Kidney glomerular epithelial cell (primary cell): ENCODE measurements at regions not wholly inside any gene's neighbourhood (a gene's known extent, or its start where the extent isn't known, plus 50 kb on each side); places are given as distances from the start of the nearest gene placed in this dataset.

Experiments
- DNase-seq: peaks from one replicate; lab custom pipeline; 2025; lab: John Stamatoyannopoulos, UW

DNA sequence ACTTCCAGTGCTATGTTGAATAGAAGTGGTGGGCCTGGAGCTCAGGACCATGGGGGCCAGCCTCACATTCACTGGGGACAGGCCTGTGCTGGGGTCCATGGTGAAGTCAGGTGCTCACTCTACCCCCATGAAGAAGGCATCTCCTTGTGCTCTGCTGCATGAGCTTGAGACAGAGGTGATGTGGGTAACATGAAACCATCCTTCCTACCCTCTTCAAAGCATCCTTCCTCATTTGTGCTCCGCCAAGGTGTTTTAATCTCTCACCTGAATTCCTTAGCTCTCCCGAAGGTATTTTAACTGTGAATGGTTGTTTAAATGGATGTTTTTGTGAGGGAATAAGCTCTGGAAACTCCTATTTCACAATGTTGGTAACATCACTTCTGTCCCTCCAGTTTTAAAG, 209.6 kb upstream of the PCSK2 start:
- no peak for DNase-seq

GRCh38 chr20:17021481-17021880, 205.4 kb upstream of the PCSK2 start:
- DNase-seq: no peak

- DNase-seq: no peak
Observed at GRCh38 chr20:17023036-17023435, 203.8 kb upstream of the PCSK2 start.

GRCh38 chr20:17023806-17024205, 203.0 kb upstream of the PCSK2 start:
- no peak for DNase-seq

GRCh38 chr20:17024513-17025119, 202.2 kb upstream of the PCSK2 start:
- DNase-seq: peak; percentile 85

DNA sequence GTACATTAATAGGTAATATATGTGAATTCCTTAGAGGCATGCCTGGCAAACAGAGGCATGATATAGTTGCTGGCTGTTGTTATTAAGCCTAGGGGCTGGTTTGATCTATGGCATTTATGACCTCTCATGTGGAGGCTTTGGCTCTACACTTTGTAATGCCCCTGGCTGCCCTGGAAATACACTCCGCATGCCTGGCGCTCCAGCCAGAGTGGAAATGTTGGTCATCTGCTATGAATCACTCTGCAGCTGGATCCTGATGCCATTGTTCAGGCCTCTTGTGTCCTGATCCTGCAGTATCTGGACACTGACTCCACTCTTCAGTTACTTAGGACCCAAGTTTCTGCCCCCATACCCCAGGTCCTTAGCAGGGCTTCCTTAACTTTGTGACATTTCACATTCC, 200.5 kb upstream of the PCSK2 start:
- DNase-seq: no peak

DNA sequence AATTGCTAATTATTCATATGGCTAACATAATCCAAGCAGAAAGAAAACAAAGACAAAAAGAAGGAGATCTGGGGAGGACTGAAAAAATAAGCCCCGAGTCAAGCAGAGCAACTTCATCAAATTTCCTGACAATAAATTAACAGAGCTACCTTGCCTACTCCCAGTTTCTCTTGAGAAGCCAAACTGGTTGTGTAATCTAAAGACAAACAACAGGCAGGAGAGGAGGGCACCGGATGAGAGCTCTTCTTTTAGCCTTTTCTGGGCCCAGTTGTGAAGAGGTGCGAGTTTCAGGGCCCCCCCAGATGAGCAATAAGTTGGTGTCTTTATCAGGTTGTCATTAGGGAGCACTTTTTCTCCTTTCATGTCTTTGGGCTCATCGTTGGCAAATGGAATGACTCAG, 197.1 kb upstream of the PCSK2 start:
- DNase-seq: no peak

- DNase-seq: no peak
Observed at GRCh38 chr20:17036541-17036940, 190.3 kb upstream of the PCSK2 start.

DNA sequence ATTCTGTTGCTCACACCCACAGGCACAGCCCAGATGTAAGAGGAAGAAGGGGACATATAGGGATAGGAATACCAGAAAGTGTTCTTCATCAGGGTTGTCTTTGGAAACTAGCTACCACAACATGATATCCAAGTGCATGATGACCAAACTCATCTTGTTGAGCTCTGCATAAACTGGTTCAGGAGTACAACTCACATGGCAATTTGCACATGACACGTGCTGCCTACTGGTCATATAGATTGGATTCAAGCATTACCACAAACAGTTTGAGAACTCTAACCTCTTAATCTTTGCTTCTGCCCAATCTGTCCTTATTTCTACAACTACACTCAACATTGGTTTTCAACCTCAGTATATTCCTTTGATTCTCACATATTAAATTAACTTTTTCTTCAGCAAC, 184.7 kb upstream of the PCSK2 start:
- DNase-seq: no peak

- no peak for DNase-seq
Observed at GRCh38 chr20:17043323-17043722, 183.5 kb upstream of the PCSK2 start.

GRCh38 chr20:17044891-17045290, 181.9 kb upstream of the PCSK2 start:
- no peak for DNase-seq

DNA sequence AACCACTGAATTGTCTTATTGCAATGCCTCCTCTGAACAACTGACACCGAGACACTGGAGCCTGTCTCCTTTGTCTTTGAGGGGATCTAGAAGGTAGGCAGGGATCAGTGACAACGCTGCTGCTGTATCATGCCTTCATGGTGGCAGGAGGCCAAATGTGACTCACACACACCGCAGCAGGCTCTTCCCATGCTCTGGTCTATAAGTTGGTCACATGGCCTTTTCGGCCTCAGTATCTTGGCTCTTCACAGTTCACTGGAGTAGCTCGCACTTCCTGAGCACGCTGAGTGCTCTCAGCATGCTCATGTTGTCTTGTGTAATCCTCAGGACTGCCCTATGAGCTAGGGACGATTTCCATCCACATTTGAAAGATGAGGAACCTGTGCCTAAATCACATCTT, 167.4 kb upstream of the PCSK2 start:
- DNase-seq: no peak

DNA sequence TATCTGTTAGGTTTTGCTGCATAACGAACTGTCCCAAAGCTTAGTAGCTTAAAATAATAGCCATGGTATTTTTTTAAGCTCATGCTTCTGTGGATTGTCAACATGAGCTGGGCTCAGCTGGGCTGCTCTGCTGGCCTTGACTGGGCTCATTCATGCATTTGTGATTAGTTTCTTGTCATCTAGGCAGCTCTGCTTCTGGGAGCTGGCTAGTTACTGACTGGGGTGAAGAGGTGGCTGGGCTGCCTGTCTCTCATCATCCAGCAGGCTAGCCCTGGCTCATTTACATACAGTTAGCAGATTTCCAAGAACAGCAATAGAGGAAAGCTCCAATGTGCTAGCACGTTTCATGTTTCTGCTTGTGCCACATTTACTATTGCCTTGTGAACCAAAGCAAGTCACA, 165.1 kb upstream of the PCSK2 start:
- DNase-seq: no peak

- no peak for DNase-seq
Observed at GRCh38 chr20:17062712-17063111, 164.1 kb upstream of the PCSK2 start.

- no peak for DNase-seq
Observed at GRCh38 chr20:17066902-17067301, 159.9 kb upstream of the PCSK2 start.

DNA sequence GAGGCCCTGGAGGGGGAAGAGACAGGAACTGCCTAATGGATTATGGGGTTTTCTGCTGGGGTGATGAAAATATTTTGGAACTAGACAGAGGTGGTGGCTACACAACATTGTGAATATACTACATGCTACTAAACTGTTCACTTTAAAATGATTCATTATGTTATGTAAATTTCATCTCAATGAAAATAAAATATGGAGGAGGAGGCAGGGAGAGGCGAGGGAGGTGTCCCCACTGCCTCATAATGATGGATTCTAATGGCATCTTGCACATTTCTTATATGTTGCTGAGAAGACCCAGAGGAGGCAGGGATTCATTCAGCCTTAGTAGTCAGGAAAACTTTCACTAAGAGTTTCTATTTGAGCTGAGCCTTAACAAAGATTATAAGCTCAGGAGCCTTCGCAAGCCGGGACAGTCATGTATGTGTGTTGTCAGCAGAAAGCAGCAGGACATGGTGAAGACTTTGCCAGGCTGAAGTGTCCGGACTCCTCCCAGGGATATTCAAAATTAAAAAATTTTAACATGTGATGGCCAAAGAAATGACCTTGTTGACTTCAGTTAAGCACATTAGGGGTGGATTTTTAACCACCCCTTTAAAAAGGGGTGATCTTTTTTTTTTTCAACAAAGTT, 158.6 kb upstream of the PCSK2 start:
- DNase-seq: no peak

DNA sequence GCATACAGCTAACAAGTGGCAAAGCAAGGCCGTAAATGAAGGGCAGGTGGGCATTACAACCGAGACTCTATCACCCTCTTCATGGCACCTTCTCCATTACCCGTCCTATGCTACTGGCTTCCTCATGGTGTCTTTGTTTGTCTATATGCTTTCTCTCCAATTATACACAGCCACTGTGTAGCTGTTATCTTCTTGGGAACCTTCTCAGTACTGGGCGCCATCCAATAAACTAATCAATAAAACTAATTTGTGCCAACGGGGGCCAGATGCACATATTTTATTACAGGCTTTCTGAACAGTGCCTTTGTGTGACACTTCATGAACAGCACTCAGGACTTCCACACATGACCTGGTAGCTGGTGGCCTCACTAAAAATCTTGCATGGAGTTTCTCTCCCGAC, 149.8 kb upstream of the PCSK2 start:
- no peak for DNase-seq

GRCh38 chr20:17083738-17084137, 143.1 kb upstream of the PCSK2 start:
- no peak for DNase-seq

- DNase-seq: no peak
Observed at GRCh38 chr20:17084909-17085308, 141.9 kb upstream of the PCSK2 start.

GRCh38 chr20:17093782-17094181, 133.1 kb upstream of the PCSK2 start:
- DNase-seq: no peak

- DNase-seq: no peak
Observed at GRCh38 chr20:17097603-17098002, 129.2 kb upstream of the PCSK2 start.

GRCh38 chr20:17100506-17100905, 126.3 kb upstream of the PCSK2 start:
- DNase-seq: no peak

DNA sequence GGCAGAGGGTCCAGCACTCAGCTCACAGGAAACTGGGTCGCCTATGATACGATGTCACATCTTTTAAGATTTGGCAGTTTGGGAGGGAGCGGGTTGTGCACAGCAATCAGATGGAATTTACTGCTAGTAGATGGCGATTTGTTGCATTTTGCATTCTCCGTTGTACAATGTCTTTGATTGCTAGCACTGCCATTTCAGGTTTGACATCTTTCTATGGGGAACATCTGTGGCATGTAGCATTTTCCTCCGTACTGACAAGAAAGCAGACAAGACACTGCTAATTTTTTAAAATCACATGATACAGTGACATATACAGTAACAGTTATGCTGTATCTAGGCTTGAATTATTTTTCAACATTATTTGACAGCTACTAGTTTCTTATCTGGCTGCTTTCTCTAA, 119.7 kb upstream of the PCSK2 start:
- no peak for DNase-seq

GRCh38 chr20:17108896-17109295, 117.9 kb upstream of the PCSK2 start:
- no peak for DNase-seq
